ENCODE measurements at regions not wholly inside any gene's neighbourhood (a gene's known extent, or its start where the extent isn't known, plus 50 kb on each side); places are given as distances from the start of the nearest gene placed in this dataset.
"Not testable (repeated sequence)": the region's sequence is repeated elsewhere in the genome, so short reads cannot be mapped to it uniquely, and the experiment has no call there.

- DNase-seq (ENCODE audit: low read depth), result no peak
Observed at GRCh38 chr12:23253191-23253590, 628.2 kb downstream of the ETNK1 start.

GRCh38 chr12:23253910-23254309 lies 628.9 kb downstream of the ETNK1 start:
- DNase-seq (ENCODE audit: low read depth), result not testable (repeated sequence)

DNA sequence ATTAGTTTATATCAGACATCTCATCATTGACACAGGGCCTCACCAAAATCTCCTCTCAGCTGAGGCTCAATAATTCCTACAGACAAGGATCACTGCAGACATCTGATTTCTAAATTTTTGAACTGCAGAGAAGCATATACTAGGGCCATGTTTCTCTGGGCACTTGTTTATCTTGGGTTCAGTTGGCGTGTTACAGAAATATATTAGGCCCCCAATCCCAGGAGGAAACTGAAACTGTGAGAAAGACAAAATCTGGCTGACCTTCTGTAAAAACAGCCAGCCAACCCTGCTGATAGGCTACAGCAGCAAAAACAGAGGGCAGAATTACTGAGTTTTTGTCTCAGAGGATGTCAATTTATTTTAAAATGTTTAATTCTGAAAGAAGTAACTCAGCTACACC lies 634.6 kb downstream of the ETNK1 start:
- DNase-seq (ENCODE audit: low read depth), result no peak

DNA sequence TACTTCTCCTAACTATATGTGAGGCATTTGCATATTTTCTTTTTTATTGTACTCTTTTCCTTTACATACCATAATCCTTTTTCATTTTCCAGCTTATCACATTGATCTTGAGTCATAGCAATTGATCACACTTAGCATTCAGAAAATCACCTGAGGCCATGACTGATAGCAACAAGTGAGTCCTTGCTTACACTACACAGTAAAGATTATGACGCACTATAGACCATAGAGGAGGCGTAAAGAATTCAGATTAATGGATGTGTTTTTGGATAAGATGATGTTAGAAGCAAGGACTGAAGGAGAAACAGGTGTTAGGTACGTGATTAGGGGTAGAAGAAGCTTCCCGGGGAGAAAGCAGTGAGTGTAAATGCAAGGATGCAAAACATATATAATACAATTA lies 637.7 kb downstream of the ETNK1 start:
- DNase-seq (ENCODE audit: low read depth), result no peak

GRCh38 chr12:23277831-23278230 lies 652.9 kb downstream of the ETNK1 start:
- no peak for DNase-seq (ENCODE audit: low read depth)

DNA sequence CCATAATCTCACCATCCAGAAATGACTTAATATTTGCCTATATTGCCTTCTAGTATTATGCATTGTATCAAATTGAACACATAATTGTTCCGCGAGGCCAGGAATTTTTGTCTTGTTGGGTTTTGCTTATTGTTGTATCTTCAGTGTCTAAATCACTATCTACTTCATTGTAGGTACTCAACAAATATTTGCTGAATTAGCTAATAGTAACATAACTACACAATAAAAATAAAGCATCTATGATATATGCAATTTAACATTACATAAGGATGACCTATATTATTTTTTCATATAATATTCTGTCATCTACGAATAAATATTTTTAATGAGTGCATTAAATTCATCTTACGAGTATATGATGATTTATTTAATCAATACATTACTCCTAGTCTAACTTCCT lies 656.3 kb downstream of the ETNK1 start:
- DNase-seq (ENCODE audit: low read depth), result no peak

DNA sequence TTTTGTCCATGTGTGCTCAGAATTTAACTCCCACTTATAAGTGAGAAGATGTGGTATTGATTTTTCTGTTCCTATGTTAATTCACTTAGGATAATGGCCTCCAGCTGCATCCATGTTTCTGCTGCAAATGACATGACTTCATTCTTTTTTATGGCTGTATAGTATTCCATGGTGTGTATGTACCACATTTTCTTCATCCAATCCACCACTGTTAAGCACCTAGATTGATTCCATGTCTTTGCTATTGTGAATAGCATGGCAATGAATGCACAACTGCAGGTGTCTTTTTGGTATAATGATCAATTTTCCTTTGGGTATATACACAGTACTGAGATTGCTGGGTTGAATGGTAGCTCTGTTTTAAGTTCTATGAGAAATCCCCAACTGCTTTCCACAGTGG lies 657.7 kb downstream of the ETNK1 start:
- DNase-seq (ENCODE audit: low read depth), result no peak

DNA sequence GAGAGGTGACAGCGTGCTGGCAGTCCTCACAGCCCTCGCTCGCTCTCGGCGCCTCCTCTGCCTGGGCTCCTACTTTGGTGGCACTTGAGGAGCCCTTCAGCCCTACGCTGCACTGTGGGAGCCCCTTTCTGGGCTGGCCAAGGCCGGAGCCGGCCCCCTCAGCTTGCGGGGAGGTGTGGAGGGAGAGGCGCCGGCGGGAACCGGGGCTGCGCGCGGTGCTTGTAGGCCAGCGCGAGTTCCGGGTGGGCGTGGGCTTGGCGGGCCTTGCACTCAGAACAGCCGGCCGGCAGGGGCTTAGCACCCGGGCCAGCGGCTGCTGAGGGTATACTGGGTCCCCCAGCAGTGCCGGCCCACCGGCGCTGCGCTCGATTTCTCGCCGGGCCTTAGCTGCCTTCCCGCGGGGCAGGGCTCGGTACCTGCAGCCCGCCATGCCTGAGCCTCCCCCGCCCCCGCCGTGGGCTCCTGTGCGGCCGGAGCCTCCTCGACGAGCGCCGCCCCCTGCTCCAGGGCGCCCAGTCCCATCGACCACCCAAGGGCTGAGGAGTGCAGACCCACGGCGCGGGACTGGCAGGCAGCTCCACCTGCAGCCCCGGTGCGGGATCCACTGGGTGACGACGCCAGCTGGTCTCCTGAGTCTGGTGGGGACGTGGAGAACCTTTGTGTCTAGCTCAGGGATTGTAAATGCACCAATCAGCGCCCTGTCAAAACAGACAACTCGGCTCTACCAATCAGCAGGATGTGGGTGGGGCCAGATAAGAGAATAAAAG lies 661.0 kb downstream of the ETNK1 start:
- DNase-seq (ENCODE audit: low read depth), result not testable (repeated sequence)

DNA sequence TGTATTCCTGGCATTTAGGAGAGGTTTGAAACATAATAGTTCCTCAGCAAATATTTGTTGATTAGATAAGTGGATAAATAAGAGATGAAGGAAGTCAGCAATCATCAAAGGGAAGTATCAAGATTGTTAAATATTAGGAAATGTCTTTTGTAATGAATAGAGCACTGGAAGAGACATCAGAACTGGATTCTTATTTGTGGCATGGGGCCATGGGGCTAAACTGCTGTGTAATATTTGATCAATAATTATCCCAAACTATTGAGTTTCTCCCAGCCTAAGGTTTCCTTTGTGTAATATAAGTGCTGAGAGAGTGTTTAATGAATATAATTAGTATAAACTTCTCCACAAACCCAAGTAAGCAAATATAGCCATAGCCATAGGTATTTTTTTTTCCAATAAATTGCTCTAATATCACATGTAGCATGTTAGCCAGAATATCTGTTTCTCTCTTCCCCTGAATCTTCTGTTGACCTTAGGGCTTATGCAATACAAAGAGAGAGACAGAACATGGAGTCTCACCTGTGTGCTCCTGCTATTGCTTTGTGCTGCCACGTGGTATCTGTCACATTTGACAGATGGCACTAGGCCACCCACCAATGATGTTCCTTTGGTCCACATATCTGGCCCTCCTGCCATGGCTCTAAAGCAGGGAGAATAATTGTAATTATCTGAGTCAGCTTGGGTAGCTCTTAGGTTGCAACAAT lies 658.7 kb downstream of the SOX5 start:
- DNase-seq (ENCODE audit: low read depth), result no peak

DNA sequence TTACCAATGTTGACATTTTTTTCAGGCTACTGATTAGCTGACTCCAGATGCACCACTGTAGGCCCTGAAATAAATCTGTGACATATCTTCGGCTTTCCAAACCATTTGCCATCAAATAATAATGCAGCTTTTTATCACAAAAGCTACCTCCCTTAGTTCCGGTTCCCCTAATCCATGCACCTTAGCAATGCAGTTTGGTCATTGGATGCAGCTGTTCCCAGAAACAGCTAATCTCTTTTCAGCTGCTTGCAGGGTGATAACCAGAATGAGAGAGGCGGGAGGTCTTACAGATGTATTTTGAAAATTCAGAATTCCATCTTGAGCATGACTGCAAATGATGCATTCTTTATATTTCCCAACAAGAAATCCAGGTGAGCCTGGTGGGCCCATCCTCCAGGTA lies 646.2 kb downstream of the SOX5 start:
- DNase-seq (ENCODE audit: low read depth), result no peak

- no peak for DNase-seq (ENCODE audit: low read depth)
Observed at GRCh38 chr12:23303821-23304220, 645.6 kb downstream of the SOX5 start.

DNA sequence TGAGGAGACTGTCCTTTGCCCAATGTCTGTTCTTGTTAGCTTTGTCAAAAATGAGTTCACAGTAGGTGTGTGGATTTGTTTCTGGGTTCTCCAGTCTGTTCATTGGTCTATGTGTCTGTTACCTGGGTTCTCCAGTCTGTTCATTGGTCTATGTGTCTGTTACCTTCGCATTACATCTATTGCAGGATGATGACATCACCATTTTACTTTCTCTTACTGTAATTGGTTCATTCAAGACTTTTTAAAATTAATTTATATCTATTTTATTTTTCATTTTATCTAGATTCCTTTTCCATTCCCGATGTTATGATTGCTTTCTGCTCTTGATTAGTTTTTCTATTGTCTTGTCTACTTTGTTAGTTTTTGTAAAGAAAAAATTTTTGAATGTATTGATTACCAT lies 615.5 kb downstream of the SOX5 start:
- DNase-seq (ENCODE audit: low read depth), result no peak

DNA sequence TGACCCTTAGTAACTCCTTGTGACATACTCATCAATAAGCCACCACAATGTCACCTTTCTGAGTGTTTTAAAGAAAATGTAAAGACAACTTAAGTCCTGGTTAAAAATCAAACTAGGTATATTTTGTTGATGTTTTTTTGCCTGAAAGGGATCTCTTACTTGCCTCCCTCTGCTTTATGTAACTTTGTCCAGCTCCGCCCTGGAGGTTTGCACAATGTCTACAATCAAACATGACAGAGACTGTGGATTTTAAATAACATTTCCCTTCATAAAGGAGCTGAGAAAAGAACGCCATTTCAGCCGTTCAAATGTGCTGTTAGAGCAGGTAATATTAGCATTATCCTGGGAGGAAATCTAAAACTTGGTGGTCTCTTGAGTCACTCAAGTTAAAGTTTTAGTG lies 613.9 kb downstream of the SOX5 start:
- DNase-seq (ENCODE audit: low read depth), result no peak

- no peak for DNase-seq (ENCODE audit: low read depth)
Observed at GRCh38 chr12:23337213-23337612, 612.3 kb downstream of the SOX5 start.

DNA sequence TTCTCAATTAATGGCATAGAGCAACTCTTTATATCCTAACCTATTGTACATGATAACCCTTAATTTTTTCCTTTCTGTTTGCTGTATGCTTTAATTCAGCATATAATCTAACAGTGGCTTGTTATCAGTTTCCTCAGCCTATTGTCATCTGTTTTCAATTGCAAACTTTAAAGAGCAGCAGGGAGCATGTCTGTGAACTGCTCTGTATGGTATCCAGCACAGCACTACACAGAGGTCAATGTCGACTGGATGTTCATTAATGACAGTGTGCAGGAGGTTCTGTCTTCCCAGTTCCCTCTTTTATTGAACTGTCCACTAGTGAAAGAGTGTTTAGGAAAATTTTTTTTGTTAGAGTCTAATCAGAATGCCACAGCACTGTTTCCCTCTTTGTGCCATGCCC lies 609.1 kb downstream of the SOX5 start:
- DNase-seq (ENCODE audit: low read depth), result no peak

DNA sequence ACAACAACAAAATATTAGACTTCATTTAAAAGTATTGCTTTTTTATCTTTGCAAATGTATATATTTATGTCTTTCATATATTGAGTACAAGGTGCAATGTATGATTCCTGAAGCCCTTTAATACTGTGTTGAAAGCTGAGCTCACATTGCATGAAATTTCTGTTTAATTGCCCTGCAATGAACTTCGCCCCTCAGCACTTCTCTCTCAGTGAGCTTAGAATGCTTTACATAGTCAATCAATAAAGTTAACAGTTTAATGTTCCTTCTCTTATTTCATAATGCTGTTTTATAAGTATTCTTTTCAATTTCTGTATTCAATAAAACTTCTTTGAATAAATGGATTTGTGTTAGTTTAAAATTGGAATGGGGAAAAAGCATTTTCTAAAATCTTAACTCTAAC lies 607.1 kb downstream of the SOX5 start:
- no peak for DNase-seq (ENCODE audit: low read depth)

GRCh38 chr12:23349564-23349963 lies 599.9 kb downstream of the SOX5 start:
- no peak for DNase-seq (ENCODE audit: low read depth)

GRCh38 chr12:23350808-23351207 lies 598.7 kb downstream of the SOX5 start:
- DNase-seq (ENCODE audit: low read depth), result no peak

GRCh38 chr12:23352670-23353069 lies 596.8 kb downstream of the SOX5 start:
- DNase-seq (ENCODE audit: low read depth), result no peak

- no peak for DNase-seq (ENCODE audit: low read depth)
Observed at GRCh38 chr12:23354800-23355199, 594.7 kb downstream of the SOX5 start.

GRCh38 chr12:23356440-23356839 lies 593.0 kb downstream of the SOX5 start:
- no peak for DNase-seq (ENCODE audit: low read depth)

DNA sequence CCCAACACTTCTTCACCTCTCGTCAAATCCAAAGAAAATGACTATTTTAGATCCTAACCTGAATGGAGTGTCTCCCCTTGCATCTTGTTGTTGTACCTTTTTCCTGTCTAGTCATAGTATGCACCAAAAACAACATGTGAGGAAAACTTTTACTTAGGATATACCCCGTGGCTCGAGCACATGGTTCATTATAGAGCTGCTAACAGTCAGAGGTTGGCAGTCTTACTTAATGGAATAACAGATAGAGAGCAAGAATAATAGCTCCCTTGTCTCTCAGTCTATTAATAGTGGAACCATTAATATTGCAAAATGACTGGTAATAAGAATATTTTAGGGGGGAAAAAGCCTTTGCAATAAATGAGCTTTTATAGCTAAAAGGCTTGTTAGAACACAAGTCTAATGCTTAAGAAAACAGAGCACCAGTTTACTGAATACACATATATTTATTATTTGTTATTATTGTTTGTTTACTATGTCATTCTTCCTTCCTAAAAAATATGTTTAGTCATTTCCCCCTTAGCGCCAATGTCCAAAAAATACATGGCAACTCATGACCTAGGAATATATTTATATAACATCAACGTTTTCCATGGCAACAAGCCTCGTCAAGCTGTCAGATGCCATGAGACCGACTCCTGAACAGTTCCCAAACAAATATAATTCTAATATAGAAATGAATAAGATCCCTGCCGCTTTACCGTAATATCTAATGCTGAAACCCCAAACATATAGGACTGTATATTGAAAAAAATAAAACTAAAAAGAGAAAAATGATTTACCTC lies 592.4 kb downstream of the SOX5 start:
- DNase-seq (ENCODE audit: low read depth), result no peak

Data from RPMI7951 (cell line).